Glomerular visceral epithelial cell (primary cell): ENCODE measurements at regions not wholly inside any gene's neighbourhood (a gene's known extent, or its start where the extent isn't known, plus 50 kb on each side); places are given as distances from the start of the nearest gene placed in this dataset.
"Not testable (repeated sequence)": the region's sequence is repeated elsewhere in the genome, so short reads cannot be mapped to it uniquely, and the experiment has no call there.

Experiments
- DNase-seq: peaks from one replicate; pipeline ENCODE4 v3.0.0-alpha.2; 2016; ENCODE audit errors: extremely low spot score

- DNase-seq: not testable (repeated sequence)
Observed at GRCh38 chr5:118063836-118064235, 924.5 kb downstream of the DTWD2 start.

GRCh38 chr5:118060833-118061232, 927.5 kb downstream of the DTWD2 start:
- DNase-seq: no peak

GRCh38 chr5:118052503-118052902, 935.8 kb downstream of the DTWD2 start:
- no peak for DNase-seq

- no peak for DNase-seq
Observed at GRCh38 chr5:118044169-118044568, 944.2 kb downstream of the DTWD2 start.

- DNase-seq: no peak
Observed at GRCh38 chr5:118043531-118043930, 944.8 kb downstream of the DTWD2 start.

- no peak for DNase-seq
Observed at GRCh38 chr5:118042076-118042475, 946.3 kb downstream of the DTWD2 start.

GRCh38 chr5:118040496-118040895, 947.9 kb downstream of the DTWD2 start:
- no peak for DNase-seq

GRCh38 chr5:118033686-118034338, 954.5 kb downstream of the DTWD2 start:
- no peak for DNase-seq

- DNase-seq: no peak
Observed at GRCh38 chr5:118029807-118030206, 958.5 kb downstream of the DTWD2 start.

- no peak for DNase-seq
Observed at GRCh38 chr5:118022062-118022461, 966.3 kb downstream of the DTWD2 start.

- no peak for DNase-seq
Observed at GRCh38 chr5:118017536-118017935, 970.8 kb downstream of the DTWD2 start.

GRCh38 chr5:118016396-118016795, 972.0 kb downstream of the DTWD2 start:
- no peak for DNase-seq

- DNase-seq: no peak
Observed at GRCh38 chr5:118015511-118015910, 972.8 kb downstream of the DTWD2 start.

- DNase-seq: no peak
Observed at GRCh38 chr5:118009741-118010297, 978.5 kb downstream of the DTWD2 start.

GRCh38 chr5:118008779-118009178, 979.6 kb downstream of the DTWD2 start:
- no peak for DNase-seq

- no peak for DNase-seq
Observed at GRCh38 chr5:118007262-118007661, 981.1 kb downstream of the DTWD2 start.

GRCh38 chr5:118006219-118006618, 982.1 kb downstream of the DTWD2 start:
- no peak for DNase-seq

- DNase-seq: no peak
Observed at GRCh38 chr5:117999939-118000549, 988.3 kb downstream of the DTWD2 start.

GRCh38 chr5:117982691-117983090, 1005.7 kb downstream of the DTWD2 start:
- no peak for DNase-seq

- DNase-seq: no peak
Observed at GRCh38 chr5:117973785-117974184, 1014.6 kb downstream of the DTWD2 start.

GRCh38 chr5:117955831-117956230, 1032.5 kb downstream of the DTWD2 start:
- no peak for DNase-seq

- no peak for DNase-seq
Observed at GRCh38 chr5:117954331-117954730, 1034.0 kb downstream of the DTWD2 start.

- DNase-seq: no peak
Observed at GRCh38 chr5:117953272-117953671, 1035.1 kb downstream of the DTWD2 start.
